MCF 10A (cell line): ENCODE measurements at regions not wholly inside any gene's neighbourhood (a gene's known extent, or its start where the extent isn't known, plus 50 kb on each side); places are given as distances from the start of the nearest gene placed in this dataset.

Source experiments
- BruUV-seq: library from RNA; stranded (reverse); fragments of 400-500 nt; replicated peaks from 2 replicates; lab custom pipeline; 2021; lab: Mats Ljungman, UMichigan
- CTCF ChIA-PET: fragments of 300-600 bp; sonication (Branson Sonifier 250); formaldehyde crosslinking; extraction: SDS; loops from one replicate; lab custom pipeline; 2021; ENCODE audit warnings: antibody characterized with exemption, inconsistent platforms; lab: Yijun Ruan, JAX
- POLR2A ChIA-PET: fragments of 300-600, 350-650 bp; sonication (Branson Sonifier 250); formaldehyde crosslinking; extraction: SDS; loops from one replicate; lab custom pipeline; 2020; ENCODE audit warnings: antibody characterized with exemption, inconsistent platforms; lab: Yijun Ruan, JAX
- DNase-seq: peaks from one replicate; pipeline ENCODE4 v3.0.0-alpha.2; 2018; ENCODE audit not compliant: unreplicated experiment
- H3K27ac Mint-ChIP-seq: one replicate; pipeline ENCODE4 v1.8.0; 2022; ENCODE audit warnings: mild to moderate bottlenecking, low read depth, mixed read lengths; ENCODE audit not compliant: unreplicated experiment
- H3K27me3 Mint-ChIP-seq: one replicate; pipeline ENCODE4 v1.8.0; 2022; ENCODE audit warnings: mixed read lengths; ENCODE audit not compliant: insufficient read depth, unreplicated experiment
- H3K36me3 Mint-ChIP-seq: one replicate; pipeline ENCODE4 v1.8.0; 2022; ENCODE audit warnings: mild to moderate bottlenecking, moderate library complexity, mixed read lengths; ENCODE audit not compliant: insufficient read depth, unreplicated experiment
- H3K4me1 Mint-ChIP-seq: one replicate; pipeline ENCODE4 v1.8.0; 2022; ENCODE audit warnings: mixed read lengths; ENCODE audit not compliant: insufficient read depth, unreplicated experiment
- H3K4me3 Mint-ChIP-seq: one replicate; pipeline ENCODE4 v1.8.0; 2022; ENCODE audit warnings: mild to moderate bottlenecking, moderate library complexity, mixed read lengths; ENCODE audit not compliant: unreplicated experiment
- H3K9me3 Mint-ChIP-seq: one replicate; pipeline ENCODE4 v1.8.0; 2022; ENCODE audit warnings: mixed read lengths; ENCODE audit not compliant: unreplicated experiment
- intact Hi-C: fragments of 100-400 bp; cut with micrococcal nuclease; formaldehyde crosslinking; loops from 2 replicates; pipeline ENCODE4 v1.14.1; 2022
- TF ChIP-seq, protein P1 (sequence below): fragments of 200-600 bp; IDR thresholded peaks from one replicate; pipeline ENCODE4 v1.8.0; 2022; ENCODE audit warnings: antibody characterized with exemption, mild to moderate bottlenecking; ENCODE audit not compliant: unreplicated experiment

DNA sequence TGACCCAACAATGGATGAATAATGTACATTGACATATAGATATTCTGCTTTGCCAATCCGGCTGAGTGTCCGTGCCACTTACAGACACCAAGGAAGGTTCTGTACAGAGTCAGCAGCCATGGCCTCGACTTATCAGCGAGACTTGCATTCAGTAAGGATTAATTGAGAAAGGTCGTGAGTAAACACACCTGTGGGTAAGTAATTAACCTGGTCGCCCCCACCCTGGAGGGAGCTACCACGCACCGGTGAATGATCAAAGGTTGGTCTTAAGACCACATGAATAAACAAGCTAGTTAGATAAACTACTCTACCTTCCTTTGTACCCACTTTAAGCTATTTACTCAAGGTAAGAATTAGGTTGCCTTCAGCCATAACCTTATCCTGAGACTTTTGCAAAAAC lies 66.5 kb upstream of the MFGE8 start:
- no peaks in the 10 kb centered on the region for H3K4me1 Mint-ChIP-seq
- DNase-seq: no peak
- H3K27me3 Mint-ChIP-seq: no peaks in the 10 kb centered on the region
- no TSS peak for BruUV-seq
- ChIA-PET CTCF (interaction anchor here (0.7 to 1.7 kb wide), 3 partner anchors 18 to 198 kb away, joined by 3 to 5 read pairs (median 4); no protein-coding TSS in a partner anchor), POLR2A (interaction anchor here (1.2 kb wide), 1 partner anchor 13 kb away, joined by 4 read pairs; no protein-coding TSS in a partner anchor)
- intact Hi-C loops: no loop called here
- H3K36me3 Mint-ChIP-seq: no peaks in the 10 kb centered on the region
- no peaks in the 10 kb centered on the region for H3K9me3 Mint-ChIP-seq
- TF ChIP-seq, protein P1, sequence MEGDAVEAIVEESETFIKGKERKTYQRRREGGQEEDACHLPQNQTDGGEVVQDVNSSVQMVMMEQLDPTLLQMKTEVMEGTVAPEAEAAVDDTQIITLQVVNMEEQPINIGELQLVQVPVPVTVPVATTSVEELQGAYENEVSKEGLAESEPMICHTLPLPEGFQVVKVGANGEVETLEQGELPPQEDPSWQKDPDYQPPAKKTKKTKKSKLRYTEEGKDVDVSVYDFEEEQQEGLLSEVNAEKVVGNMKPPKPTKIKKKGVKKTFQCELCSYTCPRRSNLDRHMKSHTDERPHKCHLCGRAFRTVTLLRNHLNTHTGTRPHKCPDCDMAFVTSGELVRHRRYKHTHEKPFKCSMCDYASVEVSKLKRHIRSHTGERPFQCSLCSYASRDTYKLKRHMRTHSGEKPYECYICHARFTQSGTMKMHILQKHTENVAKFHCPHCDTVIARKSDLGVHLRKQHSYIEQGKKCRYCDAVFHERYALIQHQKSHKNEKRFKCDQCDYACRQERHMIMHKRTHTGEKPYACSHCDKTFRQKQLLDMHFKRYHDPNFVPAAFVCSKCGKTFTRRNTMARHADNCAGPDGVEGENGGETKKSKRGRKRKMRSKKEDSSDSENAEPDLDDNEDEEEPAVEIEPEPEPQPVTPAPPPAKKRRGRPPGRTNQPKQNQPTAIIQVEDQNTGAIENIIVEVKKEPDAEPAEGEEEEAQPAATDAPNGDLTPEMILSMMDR: no peak
- H3K27ac Mint-ChIP-seq: no peak overlapping the region
- H3K4me3 Mint-ChIP-seq: no peak overlapping the region

GRCh38 chr15:88980498-88980897 lies 67.3 kb upstream of the MFGE8 start:
- Mint-ChIP-seq H3K4me3 (no peak overlapping the region), H3K27me3 (no peaks in the 10 kb centered on the region), H3K36me3 (no peaks in the 10 kb centered on the region), H3K27ac (no peak overlapping the region), H3K4me1 (no peaks in the 10 kb centered on the region), H3K9me3 (no peaks in the 10 kb centered on the region)
- DNase-seq: no peak
- CTCF ChIA-PET: interaction anchor here (0.6 to 1.1 kb wide), 4 partner anchors 19 to 207 kb away, joined by 3 to 5 read pairs (median 3); no protein-coding TSS in a partner anchor
- TF ChIP-seq, protein P1: no peak
- intact Hi-C loops: no loop called here
- POLR2A ChIA-PET: interaction anchor here (0.6 kb wide), 2 partner anchors 40 to 84 kb away, joined by 3 read pairs; no protein-coding TSS in a partner anchor
- BruUV-seq: no TSS peak

DNA sequence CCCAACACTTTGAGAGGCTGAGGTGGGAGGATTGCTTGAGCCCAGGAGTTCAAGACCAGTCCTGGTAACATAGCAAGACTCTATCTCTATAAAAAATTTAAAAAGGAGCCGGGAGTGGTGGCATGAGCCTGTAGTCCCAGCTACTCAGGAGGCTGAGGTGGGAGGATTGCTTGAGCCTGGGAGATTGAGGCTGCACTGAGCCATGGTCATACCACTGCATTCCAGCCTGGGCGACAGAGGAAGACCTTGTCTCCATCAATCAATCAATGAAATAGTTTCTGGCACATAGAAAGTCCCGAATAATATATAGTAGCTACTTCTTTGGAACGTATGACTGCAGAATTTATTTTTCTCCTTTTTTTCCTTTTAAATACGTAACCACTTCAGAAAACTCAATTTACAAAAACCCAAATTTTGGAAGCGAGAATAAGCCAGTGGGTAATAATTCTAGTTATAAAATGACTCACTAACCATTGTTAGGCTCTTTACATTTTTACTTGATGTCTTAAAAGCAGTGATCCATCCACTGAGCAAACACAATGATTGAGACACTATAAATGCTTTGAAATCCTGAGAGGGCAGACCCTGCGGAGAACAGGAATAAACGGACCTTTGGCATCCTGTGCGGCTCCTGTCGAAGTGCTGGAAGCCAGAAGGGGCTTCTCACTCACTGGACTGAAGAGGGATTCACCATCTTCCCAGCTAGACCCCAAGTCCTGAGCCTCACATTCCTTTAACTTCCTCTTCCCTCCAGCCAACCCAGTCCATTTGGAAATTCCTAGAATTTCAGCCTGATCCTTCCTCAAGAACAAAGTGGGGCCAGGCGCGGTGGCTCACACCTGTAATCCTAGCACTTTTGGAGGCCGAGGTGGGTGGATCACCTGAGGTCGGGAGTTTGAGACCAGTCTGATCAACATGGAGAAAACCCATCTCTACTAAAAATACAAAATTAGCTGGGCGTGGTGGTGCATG lies 68.4 kb upstream of the MFGE8 start:
- Mint-ChIP-seq H3K27ac (no peak overlapping the region), H3K36me3 (no peaks in the 10 kb centered on the region), H3K4me3 (no peak overlapping the region), H3K4me1 (no peaks in the 10 kb centered on the region), H3K27me3 (no peaks in the 10 kb centered on the region), H3K9me3 (no peaks in the 10 kb centered on the region)
- no peak for DNase-seq
- CTCF ChIA-PET: interaction anchor here (0.6 kb wide), 1 partner anchor 23 kb away, joined by 4 read pairs; no protein-coding TSS in a partner anchor
- TF ChIP-seq, protein P1: no peak
- POLR2A ChIA-PET: no interaction called here
- intact Hi-C loops: no loop called here
- BruUV-seq: no TSS peak

DNA sequence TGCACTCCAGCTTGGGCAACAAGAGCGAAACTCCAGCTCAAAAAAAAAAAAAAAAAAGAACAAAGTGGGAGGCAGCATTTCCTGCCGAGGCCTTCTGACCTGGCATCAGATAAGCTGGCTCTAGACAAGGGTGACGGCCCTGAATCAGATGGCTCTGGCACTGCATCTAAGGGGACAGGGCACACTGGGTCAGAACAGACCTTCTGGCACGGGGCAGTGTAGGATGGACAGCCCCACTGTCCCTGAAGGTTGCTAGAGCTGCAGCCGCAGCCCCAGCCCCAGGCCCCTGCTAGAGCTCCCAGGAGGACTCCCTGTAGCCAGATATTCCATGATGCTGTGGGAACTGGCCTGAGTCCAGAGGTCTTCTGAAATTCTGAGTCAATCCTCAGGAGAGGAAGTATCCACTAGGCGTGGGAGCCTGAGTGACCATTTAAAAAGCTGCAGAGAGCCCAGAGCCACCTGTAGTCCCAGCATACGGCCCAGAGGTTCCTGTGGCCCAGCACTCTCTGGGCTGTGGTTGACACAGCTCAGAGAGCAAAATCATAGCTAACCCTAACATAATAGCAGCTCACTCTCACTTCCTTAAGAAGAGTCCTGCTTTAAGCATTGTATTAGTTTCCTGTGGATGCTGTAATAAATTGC lies 69.2 kb upstream of the MFGE8 start:
- TF ChIP-seq, protein P1: no peak
- peak; percentile 61 for DNase-seq
- H3K27ac Mint-ChIP-seq: no peak overlapping the region
- no peaks in the 10 kb centered on the region for H3K36me3 Mint-ChIP-seq
- no peak overlapping the region for H3K4me3 Mint-ChIP-seq
- H3K27me3 Mint-ChIP-seq: no peaks in the 10 kb centered on the region
- H3K4me1 Mint-ChIP-seq: no peaks in the 10 kb centered on the region
- CTCF ChIA-PET: interaction anchor here (0.6 to 0.9 kb wide), 4 partner anchors 16 to 262 kb away, joined by 3 to 4 read pairs (median 3); no protein-coding TSS in a partner anchor
- no TSS peak for BruUV-seq
- POLR2A ChIA-PET: interaction anchor here (1.1 kb wide), 1 partner anchor 12 kb away, joined by 6 read pairs; no protein-coding TSS in a partner anchor
- intact Hi-C loops: no loop called here
- no peaks in the 10 kb centered on the region for H3K9me3 Mint-ChIP-seq
